ENCODE measurements at regions not wholly inside any gene's neighbourhood (a gene's known extent, or its start where the extent isn't known, plus 50 kb on each side); places are given as distances from the start of the nearest gene placed in this dataset.

- no peak for DNase-seq (ENCODE audit: low read depth in 2 of 2)
- H3K4me3 ChIP-seq (replicated peaks in 1 of 2; ENCODE audit: low read depth in 2 of 2, low read length in 2 of 2), result no peak overlapping the region
- TF ChIP-seq, protein P1, sequence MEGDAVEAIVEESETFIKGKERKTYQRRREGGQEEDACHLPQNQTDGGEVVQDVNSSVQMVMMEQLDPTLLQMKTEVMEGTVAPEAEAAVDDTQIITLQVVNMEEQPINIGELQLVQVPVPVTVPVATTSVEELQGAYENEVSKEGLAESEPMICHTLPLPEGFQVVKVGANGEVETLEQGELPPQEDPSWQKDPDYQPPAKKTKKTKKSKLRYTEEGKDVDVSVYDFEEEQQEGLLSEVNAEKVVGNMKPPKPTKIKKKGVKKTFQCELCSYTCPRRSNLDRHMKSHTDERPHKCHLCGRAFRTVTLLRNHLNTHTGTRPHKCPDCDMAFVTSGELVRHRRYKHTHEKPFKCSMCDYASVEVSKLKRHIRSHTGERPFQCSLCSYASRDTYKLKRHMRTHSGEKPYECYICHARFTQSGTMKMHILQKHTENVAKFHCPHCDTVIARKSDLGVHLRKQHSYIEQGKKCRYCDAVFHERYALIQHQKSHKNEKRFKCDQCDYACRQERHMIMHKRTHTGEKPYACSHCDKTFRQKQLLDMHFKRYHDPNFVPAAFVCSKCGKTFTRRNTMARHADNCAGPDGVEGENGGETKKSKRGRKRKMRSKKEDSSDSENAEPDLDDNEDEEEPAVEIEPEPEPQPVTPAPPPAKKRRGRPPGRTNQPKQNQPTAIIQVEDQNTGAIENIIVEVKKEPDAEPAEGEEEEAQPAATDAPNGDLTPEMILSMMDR (IDR thresholded peaks at IDR 0.05; ENCODE audit: low read depth, low read length), result no peak
Measured at GRCh38 chr2:175574069-175574468, 392.6 kb upstream of the ATP5MC3 start.

GRCh38 chr2:175571078-175571653, 389.7 kb upstream of the ATP5MC3 start:
- TF ChIP-seq, protein P1 (IDR thresholded peaks at IDR 0.05; ENCODE audit: low read depth, low read length), result no peak
- DNase-seq (ENCODE audit: low read depth in 2 of 2), result no peak
- no peak overlapping the region for H3K4me3 ChIP-seq (replicated peaks in 1 of 2; ENCODE audit: low read depth in 2 of 2, low read length in 2 of 2)

- no peak overlapping the region for H3K4me3 ChIP-seq (replicated peaks in 1 of 2; ENCODE audit: low read depth in 2 of 2, low read length in 2 of 2)
- DNase-seq (ENCODE audit: low read depth in 2 of 2), result no peak
- TF ChIP-seq, protein P1 (IDR thresholded peaks at IDR 0.05; ENCODE audit: low read depth, low read length), result no peak
Measured at GRCh38 chr2:175568109-175568730, 386.7 kb upstream of the ATP5MC3 start.

DNA sequence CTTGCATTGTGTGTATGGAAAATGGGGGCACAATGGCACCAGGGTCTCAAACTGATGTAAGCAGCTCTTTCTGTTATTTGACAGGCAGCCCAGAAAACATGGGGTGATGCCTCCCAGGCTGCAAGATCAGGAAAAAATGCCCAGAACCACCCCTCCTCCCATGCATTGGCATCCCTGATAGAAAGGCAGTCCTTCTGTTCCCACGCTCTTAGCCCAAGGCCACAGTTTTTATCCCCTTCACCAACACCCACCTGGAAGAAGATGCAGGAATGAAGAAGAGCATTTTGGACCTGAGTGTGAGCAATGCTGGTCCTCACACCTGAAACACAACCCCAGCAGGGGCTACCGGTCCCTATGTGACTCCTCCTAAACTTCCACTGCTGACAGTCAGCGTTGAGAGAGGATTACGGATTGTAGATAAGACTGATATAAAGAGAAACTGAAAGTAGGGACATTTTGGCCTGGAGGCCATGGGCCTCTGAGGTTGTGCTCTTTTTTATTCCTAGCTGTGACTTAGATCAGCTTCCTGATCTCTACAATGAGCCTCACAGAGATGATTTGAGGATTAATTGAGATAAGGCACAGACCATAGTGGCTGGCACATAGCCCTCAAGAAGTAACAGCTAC, 386.0 kb upstream of the ATP5MC3 start:
- no peak for DNase-seq (ENCODE audit: low read depth in 2 of 2)
- TF ChIP-seq, protein P1 (IDR thresholded peaks at IDR 0.05; ENCODE audit: low read depth, low read length), result no peak
- no peak overlapping the region for H3K4me3 ChIP-seq (replicated peaks in 1 of 2; ENCODE audit: low read depth in 2 of 2, low read length in 2 of 2)

DNA sequence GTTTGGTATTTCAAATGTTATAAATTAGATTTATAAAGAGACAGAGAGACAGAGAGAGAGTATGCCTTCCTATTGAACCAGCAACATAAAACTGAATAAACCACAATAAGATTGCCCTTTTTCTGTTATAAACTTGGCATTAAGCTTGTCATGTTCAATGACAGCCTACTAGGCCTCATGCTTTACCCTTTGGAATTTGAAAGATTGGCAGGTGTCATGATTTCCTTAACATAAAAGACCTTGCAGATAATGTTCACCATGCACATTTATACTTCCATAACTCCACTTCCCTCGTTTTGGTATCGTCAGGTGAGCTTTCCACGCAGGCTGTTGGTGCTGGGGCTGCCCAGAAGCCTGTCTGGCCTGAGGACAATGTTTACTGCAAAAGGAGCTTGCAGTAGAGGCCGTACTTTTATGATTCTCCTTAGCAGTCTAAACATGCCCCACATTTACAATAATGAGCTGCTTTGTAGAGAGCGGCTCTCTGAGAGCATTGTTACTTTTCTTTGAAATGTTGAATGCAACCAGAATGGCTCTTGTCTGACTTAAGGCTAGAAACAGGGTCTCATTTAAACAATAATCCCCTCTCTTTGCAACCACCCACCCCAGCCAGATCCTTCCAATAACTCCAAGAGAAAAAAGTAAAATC, 379.1 kb upstream of the ATP5MC3 start:
- no peak overlapping the region for H3K4me3 ChIP-seq (replicated peaks in 1 of 2; ENCODE audit: low read depth in 2 of 2, low read length in 2 of 2)
- TF ChIP-seq, protein P1 (IDR thresholded peaks at IDR 0.05; ENCODE audit: low read depth, low read length), result no peak
- no peak for DNase-seq (ENCODE audit: low read depth in 2 of 2)

- TF ChIP-seq, protein P1 (IDR thresholded peaks at IDR 0.05; ENCODE audit: low read depth, low read length), result no peak
- no peak for DNase-seq (ENCODE audit: low read depth in 2 of 2)
- no peak overlapping the region for H3K4me3 ChIP-seq (replicated peaks in 1 of 2; ENCODE audit: low read depth in 2 of 2, low read length in 2 of 2)
Measured at GRCh38 chr2:175559613-175560012, 378.1 kb upstream of the ATP5MC3 start.

All from cardiac fibroblast (primary cell).